ENCODE measurements at regions not wholly inside any gene's neighbourhood (a gene's known extent, or its start where the extent isn't known, plus 50 kb on each side); places are given as distances from the start of the nearest gene placed in this dataset.
A peak's percentile ranks its signal among the peaks of the same experiment; 100 is the strongest.
"Not testable (repeated sequence)": the region's sequence is repeated elsewhere in the genome, so short reads cannot be mapped to it uniquely, and the experiment has no call there.

DNA sequence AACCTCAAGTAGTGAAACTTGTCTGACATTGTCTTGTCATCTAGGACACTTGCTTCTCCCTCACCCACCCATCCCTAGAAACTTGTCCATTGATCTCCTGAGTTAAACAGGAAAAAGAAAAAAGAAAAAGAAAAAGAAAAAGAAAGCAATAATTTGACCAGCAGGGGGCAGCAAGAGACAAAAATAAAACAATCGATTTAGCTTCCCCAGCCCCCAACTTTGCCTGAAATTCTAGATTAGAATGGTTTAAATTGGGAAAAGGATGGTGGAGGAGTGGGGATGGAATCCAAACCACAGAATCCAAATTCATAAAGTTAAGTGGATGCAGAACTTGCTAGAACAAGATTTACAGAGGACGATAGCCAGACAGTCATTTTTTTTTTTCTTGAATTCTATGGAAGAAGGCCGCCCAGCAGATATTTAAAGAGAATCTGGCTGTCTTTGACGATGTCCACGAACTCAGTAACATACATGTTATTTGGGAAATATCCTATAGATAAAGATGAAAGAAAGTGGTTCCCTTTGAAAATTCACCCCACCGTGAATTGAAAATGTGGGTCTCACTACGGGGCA lies 282.9 kb downstream of the USP46 start:
- DNase-seq: no peak

DNA sequence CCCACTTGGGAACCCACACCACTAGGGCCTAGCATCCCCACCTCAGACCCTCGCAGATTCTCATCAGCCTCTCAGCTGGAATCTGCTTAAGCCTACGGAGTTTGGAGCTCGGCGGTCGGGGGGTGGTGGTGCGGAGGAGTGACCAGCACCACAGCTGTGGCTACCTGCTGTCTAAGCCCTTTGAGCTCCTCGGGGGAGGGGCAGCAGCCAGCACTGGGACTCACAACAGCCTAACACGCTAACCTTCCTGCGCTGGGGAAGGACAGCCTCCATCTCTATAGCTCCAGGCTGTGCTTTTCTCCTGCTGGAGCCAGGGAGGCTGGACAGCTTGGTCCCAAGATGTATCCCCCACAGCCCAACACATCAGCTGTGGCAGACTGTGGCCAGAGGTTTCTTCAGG lies 281.5 kb downstream of the USP46 start:
- no peak for DNase-seq

DNA sequence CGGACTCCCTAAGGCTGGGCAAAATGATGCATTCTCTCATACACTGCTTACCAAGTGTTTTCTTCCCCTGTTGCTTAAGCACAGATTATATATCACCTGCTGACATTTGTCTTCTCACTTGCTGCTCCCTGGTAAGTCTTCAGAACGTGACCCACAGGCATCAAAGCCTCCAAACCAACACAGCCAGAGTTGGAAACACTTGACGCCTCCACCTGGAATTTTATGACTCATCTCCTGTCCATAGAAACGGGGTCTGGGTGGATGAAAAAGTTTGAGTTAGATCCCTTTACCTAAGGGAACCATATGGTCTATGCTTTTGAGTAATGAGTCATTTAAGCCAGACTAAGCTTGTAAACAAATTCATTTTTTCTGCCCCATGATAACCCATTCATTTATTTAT lies 251.6 kb downstream of the USP46 start:
- no peak for DNase-seq

DNA sequence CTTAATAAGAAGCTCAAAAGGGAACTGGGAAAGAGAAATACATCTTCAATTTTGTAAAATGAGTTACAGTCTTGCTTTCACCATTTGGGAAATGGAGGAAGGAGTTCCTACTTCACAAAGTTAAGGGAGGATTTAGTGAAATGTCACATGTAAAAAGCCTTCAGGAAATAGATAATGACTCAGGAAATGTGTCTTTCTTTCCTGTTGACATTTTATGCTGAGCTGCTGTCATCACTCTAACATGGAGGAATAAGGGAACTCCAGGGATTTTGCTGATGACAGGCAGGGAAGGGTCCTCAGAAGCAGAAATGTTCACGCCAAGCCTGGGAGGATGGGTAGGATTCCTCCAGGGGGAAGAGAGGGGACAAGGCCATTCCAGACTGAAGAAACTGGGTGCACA lies 251.1 kb downstream of the USP46 start:
- peak; percentile 23 for DNase-seq

DNA sequence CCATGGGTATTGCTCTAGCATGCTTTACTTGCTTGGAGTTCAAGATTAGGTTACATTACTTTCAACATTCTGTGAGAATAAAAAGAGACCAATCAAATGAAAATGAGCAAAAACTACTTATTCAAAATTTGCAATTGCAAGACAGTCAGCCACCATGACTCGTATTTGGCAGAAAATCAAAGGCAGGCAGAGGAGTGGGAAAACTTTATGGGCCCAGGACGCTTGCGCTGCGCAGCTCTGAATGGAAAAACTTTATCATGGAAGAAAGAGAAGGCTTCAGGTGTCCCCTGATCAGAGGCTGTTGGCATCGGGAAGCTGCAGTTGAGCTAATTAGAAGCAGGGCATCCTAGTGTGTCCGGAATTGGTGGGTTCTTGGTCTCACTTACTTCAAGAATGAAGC lies 250.6 kb downstream of the USP46 start:
- DNase-seq: no peak

DNA sequence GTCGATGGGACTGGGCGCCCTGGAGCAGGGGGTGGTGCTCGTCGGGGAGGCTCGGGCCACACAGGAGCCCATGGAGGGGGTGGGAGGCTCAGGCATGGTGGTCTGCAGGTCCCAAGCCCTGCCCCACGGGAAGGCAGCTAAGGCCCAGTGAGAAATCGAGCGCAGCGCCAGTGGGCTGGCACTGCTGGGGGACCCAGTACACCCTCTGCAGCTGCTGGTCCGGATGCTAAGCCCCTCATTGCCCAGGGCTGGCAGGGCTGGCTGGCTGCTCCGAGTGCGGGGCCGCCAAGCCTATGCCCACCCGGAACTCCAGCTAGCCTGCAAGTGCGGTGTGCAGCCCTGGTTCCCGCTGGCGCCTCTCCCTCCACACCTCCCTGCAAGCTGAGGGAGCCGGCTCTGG lies 249.3 kb downstream of the USP46 start:
- DNase-seq: not testable (repeated sequence)

DNA sequence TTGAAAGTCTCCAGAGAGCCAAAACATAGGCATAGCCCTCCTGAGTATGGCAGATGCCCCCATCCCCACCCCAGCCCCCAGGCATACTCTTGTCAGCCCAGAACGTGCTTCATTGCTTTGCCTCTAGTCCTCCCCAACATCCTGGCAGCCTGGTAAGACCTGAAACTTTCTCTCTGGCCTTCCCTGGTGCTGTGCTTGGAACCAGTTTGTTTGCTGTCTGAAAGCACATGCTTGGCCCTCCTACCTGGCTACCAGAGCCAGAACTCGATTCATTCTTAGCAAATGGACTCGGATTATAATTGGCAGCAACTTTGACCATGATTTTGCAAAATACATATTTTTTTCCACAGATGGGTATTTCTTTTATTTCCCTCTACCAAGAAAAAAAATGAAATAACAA lies 248.1 kb downstream of the USP46 start:
- no peak for DNase-seq

DNA sequence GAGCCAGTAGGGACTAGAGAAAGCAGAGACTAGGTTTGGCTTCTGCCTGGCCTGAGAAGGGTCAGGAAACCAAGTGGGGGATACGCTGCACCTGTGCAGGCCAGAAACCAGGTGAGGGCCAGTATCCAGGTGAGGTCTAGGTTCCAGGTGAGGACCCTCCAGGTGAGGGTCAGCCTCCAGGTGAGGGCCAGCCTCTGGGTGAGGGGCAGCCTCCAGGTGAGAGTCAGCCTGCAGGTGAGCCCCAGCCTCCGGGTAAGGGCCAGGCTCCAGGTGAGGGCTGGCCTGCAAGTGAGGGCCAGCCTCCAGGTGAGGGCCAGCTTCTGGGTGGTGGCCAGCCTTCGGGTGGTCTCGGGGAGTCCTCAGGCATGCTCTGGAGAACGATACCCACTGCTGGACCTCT lies 238.8 kb downstream of the USP46 start:
- DNase-seq: no peak

DNA sequence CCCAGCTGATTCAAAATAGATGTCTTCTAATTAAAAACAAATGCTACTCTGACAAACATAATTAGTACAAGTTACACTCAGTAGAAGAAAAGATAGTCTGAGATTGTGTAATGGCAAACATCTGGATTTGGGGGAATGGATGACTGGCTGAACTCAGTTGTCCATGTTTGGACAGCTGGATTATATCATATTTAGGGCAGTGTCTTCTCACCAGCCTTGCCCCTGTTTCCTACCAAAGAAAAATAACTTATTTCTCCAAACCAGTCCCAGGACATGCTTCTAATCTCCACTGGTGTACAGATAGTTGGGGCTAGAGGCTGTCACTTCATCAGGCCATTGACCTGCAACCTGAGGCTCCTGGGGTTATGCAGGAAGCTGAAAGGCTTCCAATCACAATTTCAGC lies 237.3 kb downstream of the USP46 start:
- no peak for DNase-seq

DNA sequence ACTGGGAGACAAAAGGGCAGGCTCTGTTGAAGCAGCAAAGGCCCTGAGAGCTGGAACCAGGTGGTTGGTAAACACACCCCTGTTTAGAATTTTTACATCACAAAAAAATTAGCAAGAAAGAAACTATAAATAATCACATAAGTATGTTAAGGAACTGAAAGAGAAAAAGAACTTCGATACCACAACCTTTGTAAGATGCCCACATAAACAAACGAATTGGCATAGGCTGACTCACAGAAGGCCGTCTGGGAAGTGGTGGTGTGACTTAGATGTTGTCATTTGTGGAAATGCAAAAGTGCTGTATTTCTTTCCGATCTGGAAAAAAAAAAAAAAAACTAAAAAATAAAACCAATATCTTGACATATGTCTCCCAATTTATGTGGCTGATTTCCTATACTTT lies 235.1 kb downstream of the USP46 start:
- DNase-seq: no peak

DNA sequence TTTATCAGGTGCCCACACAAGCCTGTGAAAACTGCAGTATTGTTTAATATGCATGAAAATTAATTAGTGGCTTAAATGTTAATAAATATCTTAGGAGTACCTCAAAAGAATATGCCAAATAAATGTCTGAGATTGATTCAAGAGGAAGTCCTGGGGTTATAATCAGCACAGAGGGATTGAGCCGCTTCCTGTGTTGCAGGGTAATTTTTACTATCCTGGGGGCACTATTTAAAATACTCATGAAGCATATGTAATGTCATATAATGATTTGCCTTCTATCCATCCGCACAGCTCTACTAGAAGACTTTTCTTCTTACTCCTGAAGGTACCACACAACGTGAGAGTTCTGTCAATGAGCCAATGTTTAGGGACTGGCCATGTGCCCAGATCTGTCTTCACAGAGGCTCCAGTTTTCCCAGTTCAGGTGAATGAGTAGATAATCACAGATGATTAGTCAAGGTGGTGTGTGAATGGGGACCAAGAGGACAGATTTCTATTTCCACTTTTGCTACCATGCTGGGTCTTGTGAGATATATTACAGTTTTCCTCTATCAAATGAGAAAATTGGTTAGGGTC lies 233.3 kb downstream of the USP46 start:
- no peak for DNase-seq

DNA sequence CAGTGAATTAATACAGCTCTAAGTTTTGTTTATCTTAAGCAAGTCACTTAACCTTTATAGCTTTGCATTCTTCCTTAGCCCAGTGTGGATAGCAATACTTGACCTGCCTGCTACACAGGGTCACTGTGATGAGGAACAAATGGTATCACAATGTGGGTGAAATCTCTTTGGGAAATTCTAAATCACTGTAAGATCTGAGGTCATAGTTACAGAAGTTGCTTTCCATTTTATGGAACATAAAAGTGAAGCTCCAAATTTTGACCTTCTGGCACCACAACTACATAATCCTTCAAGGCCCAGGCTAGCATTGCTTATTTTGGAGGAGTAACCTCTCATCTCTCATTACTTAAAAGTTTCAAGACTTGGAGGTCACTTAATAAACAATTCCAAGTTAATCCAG lies 227.7 kb downstream of the USP46 start:
- no peak for DNase-seq

DNA sequence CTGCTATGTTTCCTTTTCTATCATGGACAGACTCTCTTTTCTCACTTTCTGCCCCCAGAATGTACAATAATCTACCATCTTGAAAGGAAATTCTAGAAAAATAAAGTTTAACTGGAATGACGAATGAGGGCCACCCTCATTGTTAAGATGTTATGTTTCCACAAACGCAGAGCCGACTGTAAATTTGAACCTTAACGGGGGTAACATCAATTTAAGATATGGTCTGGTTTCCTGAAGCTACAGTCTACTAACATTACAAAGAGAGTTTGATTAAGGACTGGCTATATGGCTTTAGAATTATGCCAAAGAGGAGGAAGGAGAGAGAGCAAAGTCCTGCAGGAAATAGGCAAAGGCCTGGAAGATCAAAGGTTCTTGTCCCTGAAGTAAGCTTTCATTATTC lies 227.2 kb downstream of the USP46 start:
- no peak for DNase-seq

DNA sequence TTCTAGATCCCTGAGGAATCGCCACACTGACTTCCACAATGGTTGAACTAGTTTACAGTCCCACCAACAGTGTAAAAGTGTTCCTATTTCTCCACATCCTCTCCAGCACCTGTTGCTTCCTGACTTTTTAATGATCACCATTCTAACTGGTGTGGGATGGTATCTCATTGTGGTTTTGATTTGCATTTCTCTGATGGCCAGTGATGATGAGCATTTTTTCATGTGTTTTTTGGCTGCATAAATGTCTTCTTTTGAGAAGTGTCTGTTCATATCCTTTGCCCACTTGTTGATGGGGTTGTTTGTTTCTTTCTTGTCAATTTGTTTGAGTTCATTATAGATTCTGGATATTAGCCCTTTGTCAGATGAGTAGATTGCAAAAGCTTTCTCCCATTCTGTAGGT lies 216.6 kb downstream of the USP46 start:
- DNase-seq: not testable (repeated sequence)

DNA sequence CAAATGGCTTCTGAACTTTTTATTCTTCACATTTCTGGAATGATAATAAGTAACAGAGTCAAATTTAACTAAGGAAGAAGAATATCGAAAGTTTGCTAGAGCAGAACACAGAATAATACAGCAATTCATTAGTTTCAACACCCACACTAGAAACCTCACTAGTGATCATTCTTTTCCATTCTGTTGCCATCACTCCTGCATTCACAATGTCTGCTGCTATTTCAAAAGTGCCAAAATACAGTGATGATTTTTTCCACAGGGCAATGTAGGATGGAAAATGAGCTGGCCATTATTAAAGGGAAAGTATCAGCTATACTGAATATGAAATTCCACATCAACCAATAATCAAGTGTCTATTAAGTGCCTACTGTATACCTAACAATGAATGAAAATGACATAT lies 186.7 kb downstream of the USP46 start:
- no peak for DNase-seq

DNA sequence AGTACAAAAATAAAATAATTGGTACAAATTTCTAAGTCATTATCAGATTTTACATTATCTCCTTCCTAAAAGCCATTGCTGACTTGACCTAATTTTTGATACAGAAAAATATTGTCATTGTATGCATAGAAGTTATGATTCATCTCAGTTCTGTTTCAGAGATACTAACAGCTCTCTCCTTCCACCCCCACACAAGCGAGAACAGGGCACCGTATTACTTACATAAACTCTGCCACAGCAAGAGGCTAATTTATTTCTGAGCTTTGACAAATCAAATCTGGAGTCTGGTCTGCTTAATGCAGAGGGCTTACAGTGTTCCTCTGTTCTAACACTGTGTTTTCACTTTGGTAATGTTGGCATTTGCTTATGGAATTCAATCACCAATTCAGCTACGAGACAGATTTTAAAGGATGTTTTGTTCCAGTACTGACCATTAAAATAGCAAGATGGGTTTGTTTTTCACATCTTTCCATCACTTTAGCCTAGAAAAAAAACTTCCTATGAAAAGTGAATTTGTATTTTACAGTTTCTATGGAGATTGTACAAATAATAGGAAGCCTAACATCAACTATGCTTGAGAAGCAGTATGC lies 181.8 kb downstream of the USP46 start:
- DNase-seq: no peak

DNA sequence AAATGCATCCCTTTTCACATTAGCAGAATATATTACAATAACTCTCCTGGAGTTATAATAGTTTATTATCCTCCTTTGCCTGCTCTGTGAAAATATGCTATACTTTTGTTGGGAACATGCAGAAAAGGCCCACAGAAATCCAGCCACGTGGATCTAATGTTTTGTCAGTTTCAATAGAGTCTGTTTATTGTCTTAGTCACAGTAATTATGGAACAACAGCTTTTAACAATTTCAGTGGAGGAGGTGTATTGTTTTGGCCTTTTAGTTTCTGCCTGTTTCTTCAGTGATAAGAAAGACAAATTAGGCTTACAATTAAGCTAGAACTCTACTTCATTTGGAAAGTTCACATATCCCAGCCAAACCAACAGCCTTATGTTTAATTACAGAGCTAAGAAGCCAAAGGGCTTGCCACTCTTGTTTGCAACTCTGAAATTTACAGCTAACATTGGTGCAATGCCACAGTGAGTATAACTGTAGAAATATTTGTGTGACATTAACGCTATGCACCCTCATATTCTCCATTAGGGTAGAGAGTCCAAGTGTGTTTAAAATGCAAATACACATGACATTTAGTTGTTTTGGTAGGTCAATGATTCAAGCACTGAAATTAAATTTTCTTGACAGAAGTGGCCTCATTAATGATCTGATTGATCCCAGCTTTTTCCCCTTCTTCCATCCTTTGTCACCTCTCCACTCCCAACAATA lies 175.8 kb downstream of the USP46 start:
- no peak for DNase-seq

DNA sequence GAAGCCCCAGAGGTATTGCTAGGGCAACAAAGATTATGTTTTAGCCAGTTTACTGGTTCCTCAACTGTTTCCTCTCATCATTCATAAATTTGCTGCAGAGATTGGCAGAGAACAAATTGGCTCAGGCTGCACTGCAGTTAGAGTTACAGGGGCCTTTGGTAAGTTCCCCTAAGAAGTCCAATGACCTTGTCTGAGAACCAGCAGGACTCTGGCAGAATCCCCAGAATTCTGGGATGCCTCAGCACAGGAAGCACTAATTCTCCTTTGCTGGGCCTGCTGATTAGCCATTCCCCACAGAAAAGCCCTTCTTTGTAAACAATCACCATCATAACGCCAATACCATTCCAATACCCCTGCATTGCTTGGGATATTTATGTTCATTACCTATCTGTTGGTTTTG lies 151.3 kb downstream of the USP46 start:
- DNase-seq: no peak

DNA sequence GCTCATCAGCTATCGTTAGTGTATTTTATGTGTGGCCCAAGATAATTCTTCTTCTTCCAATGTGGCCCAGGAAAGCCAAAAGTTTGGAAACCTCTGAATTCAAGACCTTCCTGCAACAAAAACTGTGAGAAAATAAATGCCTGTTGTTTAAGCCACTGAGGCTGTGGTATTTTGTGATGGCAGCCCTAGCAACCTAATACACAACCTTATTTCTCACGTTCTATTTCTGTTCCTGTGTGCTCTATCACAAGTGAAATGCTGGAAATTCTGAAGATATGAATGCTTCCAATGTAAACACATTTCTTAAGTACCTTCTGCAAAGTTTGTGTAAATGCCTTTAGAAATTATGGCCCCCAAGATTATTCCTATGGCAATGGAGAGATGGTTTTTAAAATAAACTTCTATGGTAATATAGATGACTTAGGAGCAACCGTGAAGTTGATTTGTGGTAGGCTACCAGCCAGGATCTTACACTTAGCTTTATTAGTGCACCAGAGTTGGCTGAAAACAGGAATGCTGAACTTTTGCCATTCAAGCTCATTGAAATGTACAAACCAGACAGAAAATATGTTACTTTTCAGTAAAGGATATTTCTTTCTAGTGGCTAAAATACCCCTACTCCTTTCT lies 148.0 kb downstream of the USP46 start:
- no peak for DNase-seq

DNA sequence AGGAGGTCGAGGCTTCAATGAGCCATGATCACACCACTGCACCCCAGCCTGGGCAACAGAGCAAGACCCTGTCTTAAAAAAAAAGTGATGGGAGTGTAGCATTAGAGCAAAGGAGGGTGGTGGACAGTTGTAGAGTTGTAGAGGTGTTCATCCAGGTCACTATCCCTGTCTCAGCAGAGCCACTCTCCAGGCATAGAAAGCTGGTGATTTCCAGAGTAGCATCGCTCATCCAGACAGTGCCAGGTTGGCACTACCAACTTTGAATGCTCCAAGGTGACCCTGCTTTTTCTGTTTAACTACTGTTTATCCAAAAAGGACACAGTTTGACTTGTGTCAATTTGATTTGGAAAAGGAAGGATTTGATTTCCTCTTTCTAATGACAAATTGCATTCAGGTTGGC lies 147.3 kb downstream of the USP46 start:
- DNase-seq: no peak

DNA sequence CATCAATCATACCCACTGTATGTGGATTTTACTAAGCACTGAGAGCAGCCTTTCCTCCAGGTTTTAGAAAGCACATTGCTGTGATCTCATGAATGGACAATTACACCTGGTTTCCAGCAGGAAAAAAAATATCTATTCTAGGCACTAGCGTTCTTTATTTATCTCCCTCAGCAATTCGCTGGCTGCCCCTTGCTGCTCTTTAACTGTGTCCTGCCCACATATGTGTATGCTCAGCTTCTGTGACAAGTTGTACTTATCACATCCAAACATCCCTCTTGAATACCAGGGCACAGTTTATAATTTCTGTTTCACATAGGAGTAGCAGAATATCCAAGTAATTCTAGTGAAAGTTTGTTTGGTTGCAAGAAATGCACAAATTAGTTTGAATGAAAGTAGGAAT lies 146.8 kb downstream of the USP46 start:
- no peak for DNase-seq

DNA sequence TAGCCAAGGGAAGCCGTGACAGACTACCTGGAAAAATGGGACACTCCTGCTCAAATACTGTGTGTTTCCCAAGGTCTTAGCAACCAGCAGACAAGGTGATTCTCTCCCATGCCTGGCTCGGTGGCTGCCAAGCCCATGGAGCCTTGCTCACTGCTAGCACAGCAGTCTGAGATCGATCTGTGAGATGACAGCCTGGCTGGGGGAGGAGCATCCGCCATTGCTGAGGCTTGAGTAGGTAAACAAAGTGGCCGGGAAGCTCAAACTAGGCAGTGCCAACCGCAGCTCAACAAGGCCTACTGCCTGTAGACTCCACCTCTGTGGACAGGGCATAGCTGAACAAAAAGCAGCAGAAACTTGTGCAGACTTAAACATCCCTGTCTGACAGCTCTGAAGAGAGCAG lies 137.0 kb downstream of the USP46 start:
- DNase-seq: not testable (repeated sequence)

DNA sequence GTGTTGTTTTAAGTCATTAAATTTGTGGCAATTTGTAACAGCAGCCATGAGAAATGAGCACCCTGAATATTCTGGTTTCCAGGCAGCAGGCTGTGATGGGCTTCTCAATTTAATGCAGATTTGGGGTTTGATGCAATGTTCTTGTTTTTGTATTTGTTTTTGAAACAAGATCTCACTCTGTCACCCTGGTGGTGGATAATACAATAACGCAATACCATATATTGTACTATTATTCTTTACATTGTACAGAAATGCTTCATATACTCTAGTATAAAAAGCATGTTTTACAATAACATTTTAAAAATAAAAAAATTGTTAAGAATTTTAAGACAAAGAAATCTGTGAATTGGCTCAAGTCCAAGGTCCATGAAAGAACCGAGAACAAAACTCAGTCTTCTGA lies 129.1 kb downstream of the USP46 start:
- DNase-seq: no peak

DNA sequence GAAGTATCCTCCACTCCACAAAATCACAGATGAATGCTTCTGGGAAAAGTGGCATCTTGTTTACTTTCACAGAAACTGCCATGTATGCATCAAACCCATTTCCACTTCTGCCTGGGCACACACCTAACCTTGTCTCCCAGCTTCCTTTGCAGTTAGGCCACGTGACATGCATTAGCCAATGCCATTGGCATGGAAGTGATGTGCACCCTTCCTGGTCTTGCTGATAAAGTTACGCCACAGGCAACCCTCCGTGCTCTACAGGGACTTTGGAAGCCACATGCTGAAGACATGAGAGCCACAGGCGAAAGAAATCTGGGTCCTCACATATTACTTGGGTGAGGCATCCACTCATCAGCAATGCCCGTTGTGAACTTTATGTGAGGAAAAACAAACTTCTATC lies 123.3 kb downstream of the USP46 start:
- DNase-seq: no peak
